ENCODE measurements at regions not wholly inside any gene's neighbourhood (a gene's known extent, or its start where the extent isn't known, plus 50 kb on each side); places are given as distances from the start of the nearest gene placed in this dataset.
A peak's percentile ranks its signal among the peaks of the same experiment; 100 is the strongest.
"Not testable (repeated sequence)": the region's sequence is repeated elsewhere in the genome, so short reads cannot be mapped to it uniquely, and the experiment has no call there.

DNA sequence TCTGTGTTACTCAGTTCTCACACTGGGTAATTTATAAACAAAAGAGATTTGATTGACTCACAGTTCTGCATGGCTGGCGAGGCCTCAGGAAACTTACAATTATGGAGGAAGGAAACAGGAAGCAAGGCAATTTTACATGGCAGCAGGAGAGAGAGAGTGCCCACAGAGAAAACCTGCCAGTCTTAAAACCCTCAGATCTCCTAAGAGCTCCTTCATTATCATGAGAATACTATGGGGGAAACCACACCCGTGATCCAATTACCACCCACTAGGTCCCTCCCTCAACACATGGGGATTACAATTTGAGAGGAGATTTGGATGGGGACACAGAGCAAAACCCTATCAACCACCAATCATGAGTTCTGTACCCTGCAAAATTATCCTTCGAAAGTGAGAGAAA, 1180.8 kb downstream of the JRKL start:
- H4K91ac ChIP-seq (ENCODE audit: insufficient read length, low read depth, low read length), result no peak overlapping the region
- H3K18ac ChIP-seq (ENCODE audit: insufficient read length, low read depth, low read length), result no peak overlapping the region
- no peak overlapping the region for H2AK5ac ChIP-seq (ENCODE audit: insufficient read length, low read length)
- TF ChIP-seq, protein P1, sequence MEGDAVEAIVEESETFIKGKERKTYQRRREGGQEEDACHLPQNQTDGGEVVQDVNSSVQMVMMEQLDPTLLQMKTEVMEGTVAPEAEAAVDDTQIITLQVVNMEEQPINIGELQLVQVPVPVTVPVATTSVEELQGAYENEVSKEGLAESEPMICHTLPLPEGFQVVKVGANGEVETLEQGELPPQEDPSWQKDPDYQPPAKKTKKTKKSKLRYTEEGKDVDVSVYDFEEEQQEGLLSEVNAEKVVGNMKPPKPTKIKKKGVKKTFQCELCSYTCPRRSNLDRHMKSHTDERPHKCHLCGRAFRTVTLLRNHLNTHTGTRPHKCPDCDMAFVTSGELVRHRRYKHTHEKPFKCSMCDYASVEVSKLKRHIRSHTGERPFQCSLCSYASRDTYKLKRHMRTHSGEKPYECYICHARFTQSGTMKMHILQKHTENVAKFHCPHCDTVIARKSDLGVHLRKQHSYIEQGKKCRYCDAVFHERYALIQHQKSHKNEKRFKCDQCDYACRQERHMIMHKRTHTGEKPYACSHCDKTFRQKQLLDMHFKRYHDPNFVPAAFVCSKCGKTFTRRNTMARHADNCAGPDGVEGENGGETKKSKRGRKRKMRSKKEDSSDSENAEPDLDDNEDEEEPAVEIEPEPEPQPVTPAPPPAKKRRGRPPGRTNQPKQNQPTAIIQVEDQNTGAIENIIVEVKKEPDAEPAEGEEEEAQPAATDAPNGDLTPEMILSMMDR (conservative IDR thresholded peaks at IDR 0.05), result no peak
- no peak overlapping the region for H3K9ac ChIP-seq (ENCODE audit: extremely low read depth, insufficient read length, low read length)
- H3K79me1 ChIP-seq (ENCODE audit: insufficient read depth, low read depth, low read length, poor library complexity, severe bottlenecking), result no peaks in the 10 kb centered on the region
- no peak overlapping the region for H3K27ac Mint-ChIP-seq
- no peak overlapping the region for H3K23ac ChIP-seq (ENCODE audit: insufficient read length, low read depth, low read length)
- H3T11ph ChIP-seq (ENCODE audit: low read length), result no peak overlapping the region
- peaks cover 15 to 21% (median 19%) of the 10 kb centered on the region in 3 experiments for H3K36me3 Mint-ChIP-seq (ENCODE audit: insufficient read depth in 1 of 3, low read depth in 3 of 3)
- no peaks in the 10 kb centered on the region for H3K27me3 ChIP-seq (ENCODE audit: insufficient read depth, low read length)
- H3K56ac ChIP-seq (ENCODE audit: insufficient read length, low read depth, low read length), result no peak overlapping the region
- no peak overlapping the region for H4K5ac ChIP-seq (ENCODE audit: insufficient read length, low read depth, low read length)
- no peak overlapping the region for H2BK20ac ChIP-seq (ENCODE audit: low read depth, low read length, poor library complexity, severe bottlenecking)
- H3K4ac ChIP-seq (ENCODE audit: low read depth, low read length), result no peak overlapping the region
- H3K14ac ChIP-seq (ENCODE audit: insufficient read depth, low read length), result no peak overlapping the region
- H2BK12ac ChIP-seq (ENCODE audit: insufficient read length, low read depth, low read length), result no peak overlapping the region
- H2BK15ac ChIP-seq (ENCODE audit: low read depth, low read length), result no peak overlapping the region
- no peaks in the 10 kb centered on the region for H3K79me2 ChIP-seq (ENCODE audit: insufficient read depth, low read length)
- no peak overlapping the region for H2BK120ac ChIP-seq (ENCODE audit: low read depth, low read length, poor library complexity, severe bottlenecking)
- peaks cover 3 to 8% of the 10 kb centered on the region in 2 experiments; a peak in 1 of 4 replicates for H3K4me1 Mint-ChIP-seq
- H3K9me3 ChIP-seq (ENCODE audit: control insufficient read depth, low read depth, low read length), result no peaks in the 10 kb centered on the region
- no peak overlapping the region for H3K27ac ChIP-seq (ENCODE audit: insufficient read length, low read depth, low read length)
- no peak overlapping the region for H3K4me2 ChIP-seq (ENCODE audit: insufficient read depth, insufficient read length, low read length)
- H3K23me2 ChIP-seq (ENCODE audit: insufficient read length, low read depth, low read length, poor library complexity, severe bottlenecking), result no peaks in the 10 kb centered on the region
- no peaks in the 10 kb centered on the region for H3K27me3 Mint-ChIP-seq (ENCODE audit: low read depth)
- no peak overlapping the region for H3K4me3 Mint-ChIP-seq
- no peaks in the 10 kb centered on the region for H4K20me1 ChIP-seq (ENCODE audit: control insufficient read depth, insufficient read depth, insufficient read length)
- DNase-seq, result no peak
- peaks cover 15 to 34% of the 10 kb centered on the region in 2 experiments for H3K9me3 Mint-ChIP-seq
- H4K8ac ChIP-seq (replicated peaks; ENCODE audit: insufficient read length, low read depth, low read length), result no peak overlapping the region
- H2AFZ ChIP-seq (ENCODE audit: low read length), result no peak overlapping the region
- no CpG with 5 or more reads among the region's 3 CpGs for WGBS (ENCODE audit: extremely low coverage, insufficient read length, low lambda C conversion rate)
- H3K4me1 ChIP-seq (ENCODE audit: insufficient read depth, low read length), result no peaks in the 10 kb centered on the region
- no peak overlapping the region for H2BK5ac ChIP-seq (ENCODE audit: insufficient read length, low read length)

DNA sequence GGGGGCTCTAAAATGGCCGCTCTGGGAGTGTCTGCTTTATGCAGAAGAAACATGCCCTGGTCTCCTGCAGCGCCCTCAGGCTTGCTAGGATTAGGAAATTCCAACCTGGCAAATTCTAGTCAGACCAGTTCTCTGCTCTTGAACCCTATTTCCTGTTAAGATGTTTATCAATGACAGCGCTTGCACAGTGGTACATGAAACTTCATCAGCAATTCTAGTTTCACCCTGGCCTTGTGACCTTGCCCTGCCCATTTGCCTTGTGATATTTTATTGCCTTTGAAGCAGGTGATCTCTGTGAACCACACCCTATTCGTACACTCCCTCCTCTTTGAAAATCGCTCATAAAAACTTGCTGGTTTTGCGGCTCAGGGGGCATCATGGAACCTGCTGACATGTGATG, 1184.0 kb downstream of the JRKL start:
- H2BK15ac ChIP-seq (ENCODE audit: low read depth, low read length); H2AK5ac ChIP-seq (ENCODE audit: insufficient read length, low read length); H4K91ac ChIP-seq (ENCODE audit: insufficient read length, low read depth, low read length); H2AFZ ChIP-seq (ENCODE audit: low read length); H3K14ac ChIP-seq (ENCODE audit: insufficient read depth, low read length); DNase-seq; H3K4me1 ChIP-seq (ENCODE audit: insufficient read depth, low read length); H3K23ac ChIP-seq (ENCODE audit: insufficient read length, low read depth, low read length); H3K4me2 ChIP-seq (ENCODE audit: insufficient read depth, insufficient read length, low read length); H4K5ac ChIP-seq (ENCODE audit: insufficient read length, low read depth, low read length); H3K27me3 ChIP-seq (ENCODE audit: insufficient read depth, low read length); H2BK12ac ChIP-seq (ENCODE audit: insufficient read length, low read depth, low read length); H2BK5ac ChIP-seq (ENCODE audit: insufficient read length, low read length); H3K27me3 Mint-ChIP-seq (ENCODE audit: low read depth); H2BK120ac ChIP-seq (ENCODE audit: low read depth, low read length, poor library complexity, severe bottlenecking); H3K27ac ChIP-seq (ENCODE audit: insufficient read length, low read depth, low read length); H4K8ac ChIP-seq (replicated peaks; ENCODE audit: insufficient read length, low read depth, low read length); H3K79me1 ChIP-seq (ENCODE audit: insufficient read depth, low read depth, low read length, poor library complexity, severe bottlenecking); H3K9me3 ChIP-seq (ENCODE audit: control insufficient read depth, low read depth, low read length); H3K56ac ChIP-seq (ENCODE audit: insufficient read length, low read depth, low read length); H2BK20ac ChIP-seq (ENCODE audit: low read depth, low read length, poor library complexity, severe bottlenecking); H3K79me2 ChIP-seq (ENCODE audit: insufficient read depth, low read length); H3K4ac ChIP-seq (ENCODE audit: low read depth, low read length); H3K4me3 Mint-ChIP-seq; H3K9ac ChIP-seq (ENCODE audit: extremely low read depth, insufficient read length, low read length); H3T11ph ChIP-seq (ENCODE audit: low read length); H3K4me1 Mint-ChIP-seq; H3K18ac ChIP-seq (ENCODE audit: insufficient read length, low read depth, low read length); H4K20me1 ChIP-seq (ENCODE audit: control insufficient read depth, insufficient read depth, insufficient read length); H3K23me2 ChIP-seq (ENCODE audit: insufficient read length, low read depth, low read length, poor library complexity, severe bottlenecking): not testable (repeated sequence)
- WGBS (ENCODE audit: extremely low coverage, insufficient read length, low lambda C conversion rate), result no CpG with 5 or more reads among the region's 6 CpGs
- Mint-ChIP-seq H3K36me3 (ENCODE audit: insufficient read depth in 1 of 3, low read depth in 3 of 3) (peaks cover 11 to 15% (median 14%) of the 10 kb centered on the region in 3 experiments), H3K9me3 (peaks cover 9 to 21% of the 10 kb centered on the region in 2 experiments), H3K27ac (peak overlapping the region in 1 of 3 experiments; percentile 61; a peak in 1 of 7 replicates)
